PC-9 (cell line): ENCODE measurements at regions not wholly inside any gene's neighbourhood (a gene's known extent, or its start where the extent isn't known, plus 50 kb on each side); places are given as distances from the start of the nearest gene placed in this dataset.
"Not testable (repeated sequence)": the region's sequence is repeated elsewhere in the genome, so short reads cannot be mapped to it uniquely, and the experiment has no call there.

Source experiments
- BruUV-seq: library from RNA; stranded (reverse); fragments of 400-500 nt; replicated peaks from 2 replicates; lab custom pipeline; 2021; lab: Mats Ljungman, UMichigan
- CTCF ChIA-PET: fragments of 300-600 bp; sonication (Branson Sonifier 250); formaldehyde crosslinking; loops from one replicate; lab custom pipeline; 2022; ENCODE audit warnings: antibody characterized with exemption; lab: Charles Lee
- POLR2A ChIA-PET: fragments of 300-600 bp; sonication (Branson Sonifier 250); formaldehyde crosslinking; loops from one replicate; lab custom pipeline; 2022; ENCODE audit warnings: antibody characterized with exemption; ENCODE audit not compliant: unreplicated experiment; lab: Charles Lee
- DNase-seq, 2 experiments: peaks; one replicate each; pipeline versions ENCODE4 v3.0.0 to v3.0.0-alpha.2; 2015 to 2022; ENCODE audit warnings: mixed read lengths in 1 of 2
- H2AFZ ChIP-seq: fragments of 200-600 bp; sonication (generic); 2 replicates; pipeline ENCODE4 v1.8.1; 2017; ENCODE audit warnings: antibody characterized with exemption
- H3F3A ChIP-seq: fragments of 200-600 bp; sonication (generic); 2 replicates; pipeline ENCODE4 v1.8.1; 2017; ENCODE audit warnings: antibody characterized with exemption, mild to moderate bottlenecking, low read depth; ENCODE audit not compliant: insufficient read depth
- H3K27ac ChIP-seq: fragments of 200-600 bp; sonication (generic); 2 replicates; pipeline ENCODE4 v1.6.1; 2016; ENCODE audit warnings: mixed run types
- H3K27me3 ChIP-seq: fragments of 200-600 bp; sonication (generic); 2 replicates; pipeline ENCODE4 v1.6.1; 2016; ENCODE audit warnings: low read depth, mixed run types; ENCODE audit not compliant: insufficient read depth
- H3K36me3 ChIP-seq: fragments of 200-600 bp; sonication (generic); 2 replicates; pipeline ENCODE4 v1.6.1; 2016; ENCODE audit warnings: low read depth, mixed run types
- H3K4me1 ChIP-seq: fragments of 200-600 bp; sonication (generic); replicated peaks from 2 replicates; pipeline ENCODE4 v1.6.1; 2016; ENCODE audit warnings: mixed run types; ENCODE audit not compliant: insufficient read depth
- H3K4me2 ChIP-seq: fragments of 200-600 bp; sonication (generic); 2 replicates; pipeline ENCODE4 v1.6.1; 2017; ENCODE audit warnings: mixed run types
- H3K4me3 ChIP-seq: fragments of 200-600 bp; sonication (generic); 2 replicates; pipeline ENCODE4 v1.6.1; 2016; ENCODE audit warnings: mixed run types
- H3K79me2 ChIP-seq: fragments of 200-600 bp; sonication (generic); 2 replicates; pipeline ENCODE4 v1.6.1; 2017; ENCODE audit warnings: low read depth, mixed run types
- H3K9me2 ChIP-seq: fragments of 200-600 bp; sonication (generic); 2 replicates; pipeline ENCODE4 v1.8.1; 2017; ENCODE audit warnings: mild to moderate bottlenecking; ENCODE audit not compliant: insufficient read depth
- H3K9me3 ChIP-seq: fragments of 200-600 bp; sonication (generic); 2 replicates; pipeline ENCODE4 v1.8.1; 2016; ENCODE audit warnings: low read depth; ENCODE audit not compliant: insufficient read depth
- H4K20me1 ChIP-seq: fragments of 200-600 bp; sonication (generic); 2 replicates; pipeline ENCODE4 v1.8.1; 2017; ENCODE audit not compliant: insufficient read depth
- CTCF ChIP-seq: fragments of 200-600 bp; sonication (generic); conservative IDR thresholded peaks from 2 replicates; pipeline ENCODE4 v1.6.1; 2017; ENCODE audit warnings: mixed run types, antibody characterized with exemption, mild to moderate bottlenecking, moderate library complexity
- EZH2 ChIP-seq: fragments of 200-600 bp; sonication (generic); IDR thresholded peaks from 2 replicates; pipeline ENCODE4 v1.8.0; 2017; ENCODE audit warnings: antibody characterized with exemption, low read depth
- intact Hi-C: fragments of 100-400 bp; cut with micrococcal nuclease; formaldehyde crosslinking; loops from one replicate; pipeline ENCODE4 v1.10.0; 2022; ENCODE audit not compliant: unreplicated experiment

DNA sequence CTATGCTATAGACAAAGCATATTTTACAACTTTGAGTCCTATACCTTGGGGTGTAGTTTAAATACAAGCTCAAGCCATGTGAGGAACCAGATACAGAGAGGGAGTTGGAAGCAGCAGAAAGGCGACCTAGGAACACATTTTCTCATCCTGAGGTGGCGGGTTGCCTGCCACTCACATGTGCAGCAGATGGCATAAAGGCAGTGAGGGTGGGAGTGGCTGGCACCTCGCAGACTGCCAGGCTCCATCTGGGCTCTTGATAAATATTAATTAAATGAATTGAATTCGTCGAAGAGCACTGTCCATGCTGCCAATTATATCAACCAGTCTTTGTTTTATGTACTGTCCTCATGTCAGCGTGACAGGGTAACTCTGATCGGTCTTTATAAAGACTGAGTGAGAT is 79.0 kb upstream of the SEMA3C start:
- Histone ChIP-seq H3F3A (no peaks in the 10 kb centered on the region), H3K36me3 (no peaks in the 10 kb centered on the region), H3K27ac (no peak overlapping the region), H3K27me3 (no peaks in the 10 kb centered on the region), H3K9me2 (no peaks in the 10 kb centered on the region), H4K20me1 (no peaks in the 10 kb centered on the region), H2AFZ (no peak overlapping the region), H3K79me2 (no peaks in the 10 kb centered on the region), H3K4me1 (no peaks in the 10 kb centered on the region), H3K4me2 (no peak overlapping the region), H3K4me3 (no peak overlapping the region), H3K9me3 (no peaks in the 10 kb centered on the region)
- TF ChIP-seq CTCF (no peak), EZH2 (no peak)
- no peak for DNase-seq
- POLR2A ChIA-PET: no interaction called here
- intact Hi-C loops: no loop called here
- BruUV-seq: no TSS peak
- CTCF ChIA-PET: no interaction called here

- H2AFZ ChIP-seq, H3K36me3 ChIP-seq, intact Hi-C loops, H3K9me2 ChIP-seq, H3K4me2 ChIP-seq, POLR2A ChIA-PET, CTCF ChIA-PET, H3F3A ChIP-seq, H3K4me1 ChIP-seq, H3K79me2 ChIP-seq, BruUV-seq, H3K4me3 ChIP-seq, DNase-seq, H3K27me3 ChIP-seq, H3K9me3 ChIP-seq, H3K27ac ChIP-seq, H4K20me1 ChIP-seq: not testable (repeated sequence)
These were observed 77.4 kb upstream of the SEMA3C start for GRCh38 chr7:80996236-80996635.

DNA sequence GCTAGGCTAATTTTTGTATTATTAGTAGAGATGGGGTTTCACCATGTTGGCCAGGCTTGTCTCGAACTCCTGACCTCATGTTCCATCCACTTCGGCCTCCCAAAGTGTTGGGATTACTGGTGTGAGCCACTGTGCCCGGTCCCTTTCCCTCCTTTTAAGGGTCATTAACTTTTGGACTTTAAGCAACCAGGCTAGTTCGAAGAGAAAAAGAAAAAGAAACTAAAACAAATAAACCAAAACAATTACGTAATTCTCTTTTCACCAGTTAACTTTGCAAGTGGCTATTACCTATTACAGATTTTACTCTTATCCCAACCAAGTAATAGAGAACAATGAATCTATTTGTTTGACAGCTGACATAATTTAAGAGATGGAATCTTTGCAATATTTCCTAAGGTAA is 72.8 kb upstream of the SEMA3C start:
- Histone ChIP-seq H3K9me2 (no peaks in the 10 kb centered on the region), H2AFZ (no peak overlapping the region), H3K4me2 (no peak overlapping the region), H3K27ac (no peak overlapping the region), H3K36me3 (no peaks in the 10 kb centered on the region), H3K4me3 (no peak overlapping the region), H3K4me1 (no peaks in the 10 kb centered on the region), H4K20me1 (no peaks in the 10 kb centered on the region), H3K27me3 (no peaks in the 10 kb centered on the region), H3K9me3 (no peaks in the 10 kb centered on the region), H3K79me2 (no peaks in the 10 kb centered on the region), H3F3A (no peaks in the 10 kb centered on the region)
- intact Hi-C loops: no loop called here
- ChIA-PET CTCF (no interaction called here), POLR2A (no interaction called here)
- no peak for DNase-seq
- BruUV-seq: no TSS peak
- TF ChIP-seq EZH2 (no peak), CTCF (no peak)

- no peaks in the 10 kb centered on the region for H3K9me2 ChIP-seq
- BruUV-seq: no TSS peak
- H2AFZ ChIP-seq: no peak overlapping the region
- no peak overlapping the region for H3K4me2 ChIP-seq
- H3F3A ChIP-seq: no peaks in the 10 kb centered on the region
- H3K9me3 ChIP-seq: no peaks in the 10 kb centered on the region
- no peaks in the 10 kb centered on the region for H3K79me2 ChIP-seq
- H3K4me3 ChIP-seq: no peak overlapping the region
- ChIA-PET POLR2A (no interaction called here), CTCF (no interaction called here)
- H4K20me1 ChIP-seq: no peaks in the 10 kb centered on the region
- no peaks in the 10 kb centered on the region for H3K27me3 ChIP-seq
- no peaks in the 10 kb centered on the region for H3K36me3 ChIP-seq
- intact Hi-C loops: no loop called here
- no peak for DNase-seq
- no peak overlapping the region for H3K27ac ChIP-seq
- H3K4me1 ChIP-seq: no peaks in the 10 kb centered on the region
- TF ChIP-seq CTCF: no peak
- TF ChIP-seq EZH2: no peak
These were observed 65.8 kb upstream of the SEMA3C start for GRCh38 chr7:80984619-80985018.
